CD8-positive, alpha-beta memory T cell (primary cell): ENCODE measurements at regions not wholly inside any gene's neighbourhood (a gene's known extent, or its start where the extent isn't known, plus 50 kb on each side); places are given as distances from the start of the nearest gene placed in this dataset.
"Not testable (repeated sequence)": the region's sequence is repeated elsewhere in the genome, so short reads cannot be mapped to it uniquely, and the experiment has no call there.

Experiments used
- CTCF ChIA-PET: fragments of 350-600 bp; sonication (Branson Sonifier 250); formaldehyde crosslinking; loops from one replicate; lab custom pipeline; 2021; ENCODE audit warnings: antibody characterized with exemption; lab: Charles Lee
- POLR2A ChIA-PET: fragments of 350-600 bp; sonication (Branson Sonifier 250); formaldehyde crosslinking; loops from one replicate; lab custom pipeline; 2021; ENCODE audit warnings: antibody characterized with exemption; lab: Charles Lee
- DNase-seq, 5 donors: peaks; one replicate each; pipeline versions ENCODE4 v3.0.0 to v3.0.0-alpha.2; 2020 to 2022; ENCODE audit warnings: mixed read lengths in 1 of 5
- H3K27ac ChIP-seq: one replicate; pipeline ENCODE4 v1.7.0; 2013; ENCODE audit warnings: low read depth, mild to moderate bottlenecking, low read length, moderate library complexity
- H3K27me3 ChIP-seq: 2 replicates; pipeline ENCODE4 v1.7.0; 2013; ENCODE audit warnings: low read length, mild to moderate bottlenecking; ENCODE audit not compliant: insufficient read depth, poor library complexity, severe bottlenecking
- H3K36me3 ChIP-seq: 2 replicates; pipeline ENCODE4 v1.7.0; 2013; ENCODE audit warnings: mild to moderate bottlenecking, low read length, moderate library complexity; ENCODE audit not compliant: insufficient read depth
- H3K4me1 ChIP-seq: 2 replicates; pipeline ENCODE4 v1.7.0; 2013; ENCODE audit warnings: mild to moderate bottlenecking, low read length, moderate library complexity; ENCODE audit not compliant: insufficient read depth
- H3K4me3 ChIP-seq: 2 replicates; pipeline ENCODE4 v1.7.0; 2013; ENCODE audit warnings: mild to moderate bottlenecking, low read length
- H3K9me3 ChIP-seq: 2 replicates; pipeline ENCODE4 v1.7.0; 2013; ENCODE audit warnings: mild to moderate bottlenecking, low read length
- H3K27ac Mint-ChIP-seq, 8 donors: one replicate each; pipeline ENCODE4 v1.8.0; 2020 to 2021; ENCODE audit warnings: mixed read lengths in 8 of 8, mild to moderate bottlenecking in 6 of 8, inconsistent platforms in 3 of 8, moderate library complexity in 3 of 8
- H3K27me3 Mint-ChIP-seq, 2 donors: one replicate each; pipeline ENCODE4 v1.8.0; 2020 to 2021; ENCODE audit warnings: mixed read lengths in 2 of 2, mild to moderate bottlenecking in 1 of 2, moderate library complexity in 1 of 2
- H3K36me3 Mint-ChIP-seq, 3 donors: one replicate each; pipeline ENCODE4 v1.8.0; 2020 to 2021; ENCODE audit warnings: mixed read lengths in 3 of 3, inconsistent platforms in 1 of 3, mild to moderate bottlenecking in 1 of 3
- H3K4me1 Mint-ChIP-seq, 3 donors: one replicate each; pipeline ENCODE4 v1.8.0; 2020 to 2021; ENCODE audit warnings: mixed read lengths in 3 of 3, inconsistent platforms in 1 of 3, mild to moderate bottlenecking in 1 of 3
- H3K4me3 Mint-ChIP-seq, 7 donors: one replicate each; pipeline ENCODE4 v1.8.0; 2020 to 2021; ENCODE audit warnings: mixed read lengths in 7 of 7, mild to moderate bottlenecking in 6 of 7, moderate library complexity in 4 of 7, inconsistent platforms in 2 of 7
- H3K9me3 Mint-ChIP-seq, 5 donors: one replicate each; pipeline ENCODE4 v1.8.0; 2020 to 2022; ENCODE audit warnings: mixed read lengths in 5 of 5, mild to moderate bottlenecking in 3 of 5, moderate library complexity in 2 of 5, inconsistent platforms in 1 of 5

DNA sequence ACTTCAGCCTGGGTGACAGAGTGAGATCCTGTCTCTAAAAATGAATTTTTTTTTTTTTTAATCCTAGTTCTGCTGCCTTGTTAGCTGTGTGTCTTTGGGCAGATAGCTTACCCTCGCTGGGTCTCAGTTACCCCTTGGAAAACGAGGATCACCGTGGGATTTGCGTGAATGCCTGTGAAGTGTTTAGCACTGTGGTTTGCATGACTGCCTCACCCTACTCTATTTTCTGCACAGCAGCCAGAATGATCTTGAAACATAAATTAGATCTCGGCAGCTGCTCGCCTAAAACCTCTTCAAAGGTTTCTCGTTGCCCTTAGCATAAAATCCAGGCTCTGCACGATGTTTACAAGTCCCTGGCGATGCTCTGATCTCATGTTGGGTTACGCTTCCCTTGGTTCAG is 71.2 kb upstream of the GRIN2A start:
- peaks cover 0 to 1% (median 0%) of the 10 kb centered on the region in 3 donors for H3K36me3 Mint-ChIP-seq
- H3K27ac Mint-ChIP-seq: no peak overlapping the region
- H3K4me3 Mint-ChIP-seq: no peak overlapping the region
- H3K27me3 Mint-ChIP-seq: peaks cover 9 to 15% of the 10 kb centered on the region in 2 donors
- H3K4me1 Mint-ChIP-seq: peaks cover 9% of the 10 kb centered on the region in 3 donors
- POLR2A ChIA-PET: no interaction called here
- no peak for DNase-seq
- no peaks in the 10 kb centered on the region for H3K9me3 ChIP-seq
- H3K4me1 ChIP-seq: peaks cover 4% of the 10 kb centered on the region
- no peaks in the 10 kb centered on the region for H3K9me3 Mint-ChIP-seq
- CTCF ChIA-PET: interaction anchor here (2.2 kb wide), 1 partner anchor 256 kb away, joined by 5 read pairs; no protein-coding TSS in a partner anchor
- H3K27ac ChIP-seq: no peak overlapping the region
- H3K27me3 ChIP-seq: no peaks in the 10 kb centered on the region
- H3K36me3 ChIP-seq: no peaks in the 10 kb centered on the region
- H3K4me3 ChIP-seq: no peak overlapping the region

DNA sequence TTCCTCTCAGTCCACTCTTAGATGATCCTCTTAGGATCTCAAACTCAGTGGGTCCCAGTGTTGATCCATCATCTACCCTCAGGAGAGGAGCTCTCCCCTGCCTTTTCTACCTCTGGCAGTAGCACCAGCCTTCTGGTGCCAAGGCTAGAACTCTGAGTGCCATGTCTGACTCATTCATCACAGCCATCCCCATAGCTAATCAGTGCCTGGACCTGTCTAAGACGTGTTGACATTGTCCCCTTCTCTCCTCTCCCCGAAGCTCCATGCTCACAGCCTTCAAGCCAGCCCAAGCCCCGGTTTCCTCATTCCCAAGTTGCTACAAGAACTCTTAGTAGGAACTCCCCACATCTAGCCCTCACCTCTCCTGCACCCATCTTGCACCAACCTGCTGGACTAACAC is 73.5 kb upstream of the GRIN2A start:
- Histone ChIP-seq H3K36me3 (no peaks in the 10 kb centered on the region), H3K4me1 (peaks cover 4% of the 10 kb centered on the region), H3K27me3 (no peaks in the 10 kb centered on the region), H3K27ac (no peak overlapping the region), H3K9me3 (no peaks in the 10 kb centered on the region), H3K4me3 (no peak overlapping the region)
- H3K36me3 Mint-ChIP-seq: peaks cover 0 to 1% (median 0%) of the 10 kb centered on the region in 3 donors
- H3K27ac Mint-ChIP-seq: no peak overlapping the region
- DNase-seq: no peak
- no peak overlapping the region for H3K4me3 Mint-ChIP-seq
- ChIA-PET POLR2A (no interaction called here), CTCF (interaction anchor here (1.0 to 3.2 kb wide), 2 partner anchors 59 to 254 kb away, joined by 4 to 16 read pairs; no protein-coding TSS in a partner anchor)
- no peaks in the 10 kb centered on the region for H3K9me3 Mint-ChIP-seq
- peaks cover 9% of the 10 kb centered on the region in 3 donors for H3K4me1 Mint-ChIP-seq
- H3K27me3 Mint-ChIP-seq: peaks cover 7 to 15% of the 10 kb centered on the region in 2 donors

DNA sequence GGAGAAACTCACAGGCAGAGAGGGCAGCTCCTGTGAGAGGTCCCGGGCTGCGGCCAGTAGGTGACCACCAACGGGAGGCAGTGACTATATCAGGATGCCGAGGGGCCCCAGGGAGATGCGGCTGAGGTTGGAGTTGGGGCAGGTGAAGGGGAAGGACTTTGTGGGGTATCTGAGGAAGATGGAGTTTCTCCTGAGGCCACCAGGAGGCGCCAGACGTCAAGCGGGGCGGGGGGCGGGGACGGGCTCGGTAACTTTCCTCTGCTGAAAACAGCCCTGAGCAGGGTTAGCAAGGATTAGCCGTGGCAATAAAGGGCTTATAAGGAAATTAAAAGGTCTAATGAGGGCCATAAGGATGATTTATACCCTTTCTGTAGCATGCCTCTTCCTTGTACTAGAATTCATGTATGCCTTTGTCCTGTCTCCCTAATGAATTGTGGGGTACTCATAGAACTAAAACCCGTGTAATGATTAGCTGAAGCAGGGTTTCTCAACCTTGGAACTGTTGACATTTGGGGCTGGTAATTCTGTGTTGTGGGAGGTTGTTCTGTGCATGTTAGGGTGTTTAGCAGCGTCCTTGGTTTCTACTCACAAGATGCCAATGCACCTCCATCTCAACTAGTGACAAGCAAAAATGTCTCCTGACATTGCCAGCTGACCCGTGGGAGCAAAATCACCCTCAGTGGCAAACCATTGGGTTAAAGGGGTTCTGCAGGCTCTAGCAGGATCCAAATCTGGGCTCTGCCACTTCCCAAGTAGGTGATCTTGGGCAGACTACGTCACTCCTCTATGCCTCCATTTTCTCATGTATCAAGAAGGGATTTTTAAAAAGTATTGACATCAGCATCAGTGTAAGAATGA is 74.8 kb upstream of the GRIN2A start:
- peak; percentile 2 to 54 (median 36) for DNase-seq
- POLR2A ChIA-PET: interaction anchor here (1.1 kb wide), 1 partner anchor 480 kb away, joined by 3 read pairs; no protein-coding TSS in a partner anchor
- H3K4me3 ChIP-seq: no peak overlapping the region
- Mint-ChIP-seq H3K9me3 (no peaks in the 10 kb centered on the region), H3K4me3 (no peak overlapping the region), H3K4me1 (peaks cover 9% of the 10 kb centered on the region in 3 donors), H3K27me3 (peaks cover 4 to 15% of the 10 kb centered on the region in 2 donors), H3K36me3 (peaks cover 0 to 1% (median 0%) of the 10 kb centered on the region in 3 donors), H3K27ac (no peak overlapping the region)
- no peak overlapping the region for H3K27ac ChIP-seq
- peaks cover 4% of the 10 kb centered on the region for H3K4me1 ChIP-seq
- H3K36me3 ChIP-seq: no peaks in the 10 kb centered on the region
- no peaks in the 10 kb centered on the region for H3K27me3 ChIP-seq
- CTCF ChIA-PET: interaction anchor here (0.7 to 3.2 kb wide), 8 partner anchors 9 to 481 kb away, joined by 3 to 16 read pairs (median 4); no protein-coding TSS in a partner anchor
- no peaks in the 10 kb centered on the region for H3K9me3 ChIP-seq

DNA sequence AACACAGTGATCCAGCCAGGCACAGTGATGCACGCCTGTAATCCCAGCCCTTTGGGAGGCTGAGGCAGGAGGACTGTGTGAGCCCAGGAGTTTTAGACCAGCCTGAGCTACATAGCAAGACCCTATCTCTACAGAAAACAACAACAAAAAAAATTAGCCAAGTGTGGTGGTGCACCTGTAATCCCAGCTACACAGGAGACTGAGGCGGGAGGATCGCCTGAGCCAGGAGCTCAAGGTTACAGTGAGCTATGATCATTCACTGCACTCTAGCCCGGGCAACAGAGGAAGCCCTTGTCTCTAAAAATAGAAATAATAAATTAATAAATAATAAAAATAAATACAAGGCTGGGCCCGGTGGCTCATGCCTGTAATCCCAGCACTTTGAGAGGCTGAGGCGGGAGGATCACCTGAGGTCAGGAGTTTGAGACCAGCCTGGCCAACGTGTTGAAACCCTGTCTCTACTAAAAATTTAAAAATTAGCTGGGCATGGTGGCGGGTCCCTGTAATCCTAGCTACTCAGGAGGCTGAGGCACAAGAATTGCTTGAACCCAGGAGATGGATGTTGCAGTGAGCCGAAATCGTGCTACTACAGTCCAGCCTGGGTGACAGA is 75.5 kb upstream of the GRIN2A start:
- H3K9me3 Mint-ChIP-seq, H3K4me1 Mint-ChIP-seq, H3K27me3 ChIP-seq, DNase-seq, H3K27ac Mint-ChIP-seq, H3K9me3 ChIP-seq, H3K27ac ChIP-seq, H3K36me3 ChIP-seq, H3K4me3 Mint-ChIP-seq, POLR2A ChIA-PET, H3K4me3 ChIP-seq, H3K4me1 ChIP-seq, H3K36me3 Mint-ChIP-seq: not testable (repeated sequence)
- CTCF ChIA-PET: interaction anchor here (0.7 to 3.2 kb wide), 7 partner anchors 8 to 480 kb away, joined by 3 to 16 read pairs (median 4); no protein-coding TSS in a partner anchor
- H3K27me3 Mint-ChIP-seq: peaks cover 2 to 15% of the 10 kb centered on the region in 2 donors

DNA sequence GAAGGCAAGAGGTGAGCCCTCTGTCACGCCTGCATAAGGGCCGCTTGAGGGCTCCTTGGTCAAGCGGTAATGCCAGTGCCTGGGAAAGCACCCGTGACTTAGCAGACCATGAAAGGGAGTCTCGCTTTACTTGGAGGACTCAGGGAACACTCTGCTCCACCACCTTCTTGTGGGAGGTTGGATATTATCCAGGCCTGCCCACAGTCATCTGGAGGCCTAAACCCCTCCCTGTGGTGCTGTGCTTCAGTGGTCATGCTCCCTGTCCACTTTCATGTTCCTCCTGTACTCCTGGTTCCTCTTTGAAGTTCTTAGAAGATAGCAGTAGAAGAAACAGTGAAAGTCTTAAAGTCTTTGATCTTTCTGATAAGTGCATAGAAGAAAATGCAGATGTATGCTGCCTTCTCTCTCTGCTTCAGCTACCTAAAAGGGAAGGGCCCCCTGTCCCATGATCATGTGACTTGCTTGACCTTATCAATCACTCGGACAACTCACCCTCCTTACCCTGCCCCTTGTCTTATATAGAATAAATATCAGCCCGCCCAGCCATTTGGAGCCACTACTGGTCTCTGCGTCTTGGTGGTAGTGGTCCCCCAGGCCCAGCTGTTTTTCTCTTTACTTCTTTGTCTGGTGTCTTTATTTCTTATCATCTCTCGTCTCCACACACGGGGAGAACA is 76.8 kb upstream of the GRIN2A start:
- POLR2A ChIA-PET, H3K4me1 ChIP-seq, H3K4me1 Mint-ChIP-seq, H3K27me3 ChIP-seq, H3K27ac Mint-ChIP-seq, DNase-seq, H3K27ac ChIP-seq, H3K9me3 ChIP-seq, H3K36me3 Mint-ChIP-seq, H3K4me3 Mint-ChIP-seq, H3K36me3 ChIP-seq, H3K4me3 ChIP-seq, H3K9me3 Mint-ChIP-seq, CTCF ChIA-PET: not testable (repeated sequence)
- peaks cover 2 to 13% of the 10 kb centered on the region in 2 donors for H3K27me3 Mint-ChIP-seq

DNA sequence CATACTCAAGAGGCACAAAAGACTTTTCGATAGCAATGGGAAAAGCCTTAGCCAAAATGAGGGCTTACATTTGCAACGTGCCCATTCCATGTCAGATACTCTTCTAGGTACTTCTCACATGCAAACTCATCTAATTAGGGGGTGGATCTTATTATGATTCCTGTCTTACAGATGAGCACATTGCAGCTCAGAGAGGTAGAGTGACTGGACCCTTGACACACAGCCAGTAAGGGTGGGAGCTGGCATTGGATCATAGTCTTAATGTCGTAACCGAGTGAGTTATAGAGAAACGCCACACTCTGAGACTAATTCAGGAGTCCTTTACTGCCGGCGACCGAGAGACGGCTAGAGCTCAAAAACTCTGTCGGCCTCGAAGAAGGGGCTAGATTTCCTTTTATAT is 78.8 kb upstream of the GRIN2A start:
- Histone ChIP-seq H3K4me3 (no peak overlapping the region), H3K27me3 (no peaks in the 10 kb centered on the region), H3K27ac (no peak overlapping the region), H3K9me3 (no peaks in the 10 kb centered on the region), H3K4me1 (peaks cover 4% of the 10 kb centered on the region), H3K36me3 (no peaks in the 10 kb centered on the region)
- Mint-ChIP-seq H3K4me3 (no peak overlapping the region), H3K27ac (no peak overlapping the region), H3K27me3 (peaks cover 0 to 3% of the 10 kb centered on the region in 2 donors), H3K9me3 (no peaks in the 10 kb centered on the region), H3K36me3 (no peaks in the 10 kb centered on the region), H3K4me1 (peaks cover 6 to 15% (median 14%) of the 10 kb centered on the region in 3 donors)
- ChIA-PET CTCF (interaction anchor here (1.1 kb wide), 1 partner anchor 249 kb away, joined by 3 read pairs; no protein-coding TSS in a partner anchor), POLR2A (no interaction called here)
- DNase-seq: no peak

DNA sequence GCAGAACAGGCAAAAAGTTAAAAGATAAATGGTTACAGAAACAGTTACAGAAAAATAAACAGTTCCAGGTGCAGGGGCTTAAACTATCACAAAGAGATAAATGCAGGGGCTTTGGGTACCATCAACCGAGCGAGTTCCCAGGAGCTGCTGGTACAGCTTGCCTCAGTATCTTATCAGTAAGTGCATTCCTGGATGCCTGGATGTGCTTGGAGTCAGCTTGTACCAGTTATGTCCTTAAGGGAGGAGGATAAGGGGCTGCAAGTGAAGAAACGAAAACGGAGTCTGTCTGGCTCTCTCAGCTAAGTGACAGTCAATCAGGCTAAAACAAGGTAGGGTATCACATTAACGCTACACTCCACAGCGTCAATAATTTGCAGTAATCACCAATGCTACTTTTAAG is 79.3 kb upstream of the GRIN2A start:
- peaks cover 5 to 17% (median 16%) of the 10 kb centered on the region in 3 donors for H3K4me1 Mint-ChIP-seq
- CTCF ChIA-PET: interaction anchor here (1.1 to 1.5 kb wide), 2 partner anchors 248 to 475 kb away, joined by 3 read pairs; no protein-coding TSS in a partner anchor
- not testable (repeated sequence) for DNase-seq

More for the DNA sequence above, 79.3 kb upstream of the GRIN2A start:
- H3K27ac ChIP-seq, H3K4me1 ChIP-seq, H3K27me3 Mint-ChIP-seq, POLR2A ChIA-PET, H3K4me3 ChIP-seq, H3K27me3 ChIP-seq, H3K36me3 Mint-ChIP-seq, H3K4me3 Mint-ChIP-seq, H3K27ac Mint-ChIP-seq, H3K9me3 Mint-ChIP-seq, H3K9me3 ChIP-seq, H3K36me3 ChIP-seq: not testable (repeated sequence)
